Fibroblast of skin of right biceps (primary cell): ENCODE measurements at regions not wholly inside any gene's neighbourhood (a gene's known extent, or its start where the extent isn't known, plus 50 kb on each side); places are given as distances from the start of the nearest gene placed in this dataset.
A peak's percentile ranks its signal among the peaks of the same experiment; 100 is the strongest.
"Not testable (repeated sequence)": the region's sequence is repeated elsewhere in the genome, so short reads cannot be mapped to it uniquely, and the experiment has no call there.

Experiments
- DNase-seq: peaks from one replicate; pipeline ENCODE4 v3.0.0-alpha.2; 2013

GRCh38 chr4:4050781-4051180 lies 175.9 kb downstream of the OTOP1 start:
- DNase-seq, result not testable (repeated sequence)

DNA sequence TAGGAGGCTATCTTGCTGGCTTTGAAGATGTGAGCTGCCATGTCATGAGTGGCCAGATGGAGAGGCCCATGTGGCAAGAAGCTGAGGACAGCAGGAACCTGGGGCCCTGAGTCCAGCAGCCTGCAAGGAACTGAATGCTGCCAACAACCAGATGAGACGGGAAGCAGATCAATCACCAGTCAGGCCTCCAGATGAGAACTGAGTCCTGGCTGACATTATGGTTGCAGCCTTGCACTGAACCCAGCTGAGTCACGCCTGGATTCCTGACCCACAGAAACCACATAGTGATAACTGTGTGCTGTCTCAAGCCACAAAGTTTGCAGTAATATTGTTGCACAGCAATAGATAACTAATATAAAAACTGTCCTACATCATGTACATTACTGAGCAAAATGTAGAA lies 173.8 kb downstream of the OTOP1 start:
- DNase-seq, result not testable (repeated sequence)

- DNase-seq, result not testable (repeated sequence)
These were observed 169.5 kb downstream of the OTOP1 start for GRCh38 chr4:4057226-4057625.

DNA sequence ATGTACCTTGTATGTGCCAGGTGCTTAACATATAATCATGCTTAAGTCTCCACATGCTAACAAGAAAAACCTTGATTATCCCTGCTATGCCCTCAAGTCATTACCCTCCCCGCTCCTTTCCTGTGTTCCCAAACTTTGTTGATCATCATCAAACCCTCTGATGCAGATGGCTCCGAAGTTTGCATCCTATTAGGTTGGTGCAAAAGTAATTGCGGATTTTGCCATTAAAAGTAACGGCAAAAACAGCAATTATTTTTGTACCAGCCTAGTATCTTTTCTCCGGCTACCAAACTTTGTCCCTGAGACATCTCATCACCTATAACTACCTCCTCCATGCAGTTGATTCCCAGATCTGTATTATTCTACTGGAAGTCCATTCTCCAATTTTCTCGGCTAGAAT lies 142.6 kb downstream of the OTOP1 start:
- DNase-seq, result not testable (repeated sequence)

DNA sequence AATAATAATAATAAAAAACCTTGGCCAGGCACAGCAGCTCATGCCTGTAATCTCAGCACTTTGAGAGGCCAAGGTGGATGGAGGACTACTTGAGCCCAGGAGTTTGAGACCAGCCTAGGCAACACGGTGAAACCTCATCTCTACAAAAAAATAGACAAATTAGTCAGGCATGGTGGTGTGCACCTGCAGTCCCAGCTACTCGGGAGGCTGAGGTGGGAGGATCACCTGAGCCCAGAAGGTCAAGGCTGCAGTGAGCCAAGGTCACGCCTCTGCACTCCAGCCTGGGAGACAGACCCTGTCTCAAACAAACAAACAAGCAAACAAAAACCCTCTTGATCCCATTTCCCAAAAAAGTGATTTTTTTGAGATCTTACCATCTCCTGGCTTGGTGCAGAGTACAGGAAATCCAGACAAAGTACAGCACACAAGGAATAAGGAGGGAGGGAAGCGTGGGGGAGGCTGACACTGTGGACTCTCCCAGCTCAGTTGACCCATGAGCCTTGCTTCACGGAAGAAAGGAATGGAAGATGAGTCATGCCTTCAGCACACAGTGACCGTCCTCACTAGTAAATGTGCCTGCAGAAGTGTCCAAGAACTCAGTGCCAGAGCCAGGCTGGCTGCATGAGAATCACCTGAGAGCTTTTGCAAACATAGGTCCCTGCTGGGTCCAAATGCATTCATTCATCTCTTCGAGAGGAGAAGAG lies 136.9 kb downstream of the OTOP1 start:
- DNase-seq, result not testable (repeated sequence)

GRCh38 chr4:4090720-4091119 lies 136.0 kb downstream of the OTOP1 start:
- DNase-seq, result not testable (repeated sequence)

DNA sequence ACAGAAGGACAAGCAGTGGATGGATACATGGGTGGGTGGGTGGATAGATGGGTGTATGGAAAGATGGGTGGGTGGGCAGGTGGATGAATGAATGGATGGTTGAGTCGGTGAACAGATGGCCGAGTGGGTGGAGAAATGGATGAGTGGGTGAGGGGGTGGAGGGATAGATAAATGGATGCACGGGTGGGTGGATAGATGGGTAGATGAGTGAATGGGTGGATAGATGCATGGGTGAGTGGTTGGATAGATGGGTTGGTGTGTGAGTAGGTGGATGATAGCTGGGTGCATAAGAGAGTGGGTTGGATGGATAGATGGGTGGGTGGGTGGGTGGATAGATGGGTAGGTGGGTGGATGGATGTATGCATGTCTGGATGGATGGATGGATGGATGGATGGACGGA lies 134.6 kb downstream of the OTOP1 start:
- DNase-seq, result not testable (repeated sequence)

GRCh38 chr4:4099610-4100009 lies 127.1 kb downstream of the OTOP1 start:
- not testable (repeated sequence) for DNase-seq

DNA sequence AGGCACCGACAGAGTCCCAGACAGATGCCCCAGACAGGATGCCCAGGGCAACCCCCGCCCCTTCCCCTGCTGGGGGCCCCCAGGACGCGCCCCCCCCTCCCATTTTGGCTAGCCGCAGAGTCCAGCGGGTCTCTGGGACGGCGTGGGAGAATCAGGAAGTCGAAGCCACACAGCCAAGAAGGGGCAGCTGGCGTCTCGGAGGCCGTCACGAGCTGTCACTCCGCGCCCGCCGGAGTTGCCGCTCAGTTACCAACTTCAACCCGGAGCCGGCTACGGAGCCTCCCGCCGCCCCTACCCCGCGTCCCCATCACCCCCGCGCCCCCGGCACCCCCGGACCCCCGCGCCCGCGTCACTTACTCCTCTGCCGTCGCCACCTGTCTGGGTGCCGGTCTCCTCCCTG lies 119.8 kb downstream of the OTOP1 start:
- DNase-seq, result not testable (repeated sequence)

DNA sequence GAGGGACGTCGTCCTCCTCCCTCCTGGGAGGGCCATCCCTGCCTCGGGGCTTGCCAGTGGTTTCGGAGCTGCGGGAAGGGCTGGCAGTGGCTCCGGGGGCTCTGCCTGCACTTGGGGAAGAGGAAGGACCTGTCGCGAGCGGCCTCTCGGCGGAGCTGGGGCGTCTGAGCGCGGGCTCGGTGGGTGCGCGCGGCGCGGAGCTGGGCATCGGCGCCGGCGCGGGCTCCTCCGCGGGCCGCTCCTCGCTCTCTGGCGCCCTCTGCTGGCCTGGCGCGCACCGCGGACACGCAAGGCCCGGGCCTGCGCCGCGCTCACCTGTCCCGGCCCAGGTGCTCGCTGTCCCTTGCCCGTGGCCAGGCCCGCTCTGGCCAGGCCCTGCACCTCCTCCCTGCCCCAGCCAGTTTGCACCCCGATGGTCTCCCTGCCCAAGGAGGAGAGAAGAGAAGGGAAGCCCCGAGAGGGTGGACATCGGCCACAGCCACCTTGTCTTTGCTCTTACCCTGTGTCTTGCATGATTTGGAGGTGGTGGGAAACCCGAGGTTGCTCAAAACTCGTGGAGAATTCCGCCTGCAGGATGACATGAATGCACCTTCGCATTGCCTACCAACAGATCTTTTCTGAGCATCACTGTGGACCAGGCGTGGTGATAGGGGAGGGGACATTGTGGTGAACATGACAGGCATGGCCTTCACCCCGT lies 119.2 kb downstream of the OTOP1 start:
- peak; percentile 33 for DNase-seq

GRCh38 chr4:4115381-4115780 lies 111.3 kb downstream of the OTOP1 start:
- not testable (repeated sequence) for DNase-seq

DNA sequence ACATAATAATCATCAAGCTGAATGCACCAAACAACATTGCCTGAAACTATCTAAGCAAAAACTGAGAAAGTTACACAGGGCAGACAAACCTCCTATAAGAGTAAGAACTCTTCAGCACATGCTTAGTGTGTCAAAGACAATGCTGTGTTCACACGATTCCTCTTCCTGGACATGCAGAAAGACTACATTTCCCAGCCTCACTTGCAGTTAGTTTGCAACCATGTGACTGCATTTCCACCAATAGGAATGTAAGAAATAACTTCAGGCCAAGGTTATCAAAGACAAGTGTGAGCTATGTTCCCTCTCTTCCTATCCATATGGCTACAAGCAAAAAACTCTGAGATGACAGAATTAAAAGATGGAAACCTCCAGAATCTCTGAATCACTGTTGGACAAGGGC lies 109.8 kb downstream of the OTOP1 start:
- DNase-seq, result peak; percentile 2

DNA sequence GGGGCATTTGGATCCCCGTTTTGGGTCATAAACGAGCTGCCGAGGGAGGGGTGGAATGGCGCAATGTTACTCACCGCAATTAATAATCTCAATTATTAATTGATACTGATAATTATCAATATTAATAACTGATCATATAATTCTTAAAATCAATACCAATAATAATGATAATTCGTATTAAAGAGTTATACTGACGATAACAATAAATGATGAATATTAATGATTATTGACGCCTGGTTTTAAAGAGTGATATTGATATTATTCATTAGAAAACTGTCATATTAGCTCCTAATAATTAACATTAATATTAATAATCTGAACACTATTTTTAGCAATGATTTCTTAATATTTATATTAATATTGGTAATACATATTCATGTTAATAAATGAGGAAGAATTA lies 92.4 kb downstream of the OTOP1 start:
- DNase-seq, result not testable (repeated sequence)

- not testable (repeated sequence) for DNase-seq
These were observed 90.1 kb downstream of the OTOP1 start for GRCh38 chr4:4136621-4137020.
